ENCODE measurements at regions not wholly inside any gene's neighbourhood (a gene's known extent, or its start where the extent isn't known, plus 50 kb on each side); places are given as distances from the start of the nearest gene placed in this dataset.

DNA sequence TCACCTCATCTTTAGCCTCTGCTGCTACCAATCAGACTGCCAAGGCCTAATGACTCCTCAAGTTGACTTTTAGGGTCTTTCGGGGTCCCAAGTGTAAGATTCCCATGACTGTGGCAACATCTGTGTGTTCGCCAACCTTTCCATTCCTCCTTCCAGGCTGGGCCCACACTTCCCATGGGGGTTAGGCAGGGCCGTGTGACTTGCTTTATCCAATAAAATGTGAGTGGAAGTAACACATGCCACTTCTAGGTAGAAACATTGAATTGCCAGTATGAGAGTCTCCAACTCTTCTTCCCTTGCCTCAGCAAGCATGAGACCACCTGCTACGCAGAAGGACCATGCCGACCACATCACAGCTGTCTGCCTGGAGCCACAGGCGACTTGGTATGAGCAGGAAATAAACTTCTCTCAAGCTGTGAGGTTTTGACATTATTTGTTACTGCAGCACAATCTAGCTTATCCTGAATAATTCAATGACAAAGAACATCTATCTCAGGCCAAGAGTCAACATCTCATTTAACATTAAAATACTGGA is 190.4 kb upstream of the IER5L start:
- in situ Hi-C loops (cut with MboI; ENCODE audit: low sequenced_read_pairs): no loop called here

- in situ Hi-C loops (cut with MboI; ENCODE audit: low sequenced_read_pairs): no loop called here
Measured at GRCh38 chr9:129367287-129367686, 189.2 kb upstream of the IER5L start.

- in situ Hi-C loops (cut with MboI; ENCODE audit: low sequenced_read_pairs): no loop called here
Measured at GRCh38 chr9:129365196-129365595, 187.1 kb upstream of the IER5L start.

GRCh38 chr9:129363216-129363873 is 185.3 kb upstream of the IER5L start:
- in situ Hi-C loops (cut with MboI; ENCODE audit: low sequenced_read_pairs): no loop called here

DNA sequence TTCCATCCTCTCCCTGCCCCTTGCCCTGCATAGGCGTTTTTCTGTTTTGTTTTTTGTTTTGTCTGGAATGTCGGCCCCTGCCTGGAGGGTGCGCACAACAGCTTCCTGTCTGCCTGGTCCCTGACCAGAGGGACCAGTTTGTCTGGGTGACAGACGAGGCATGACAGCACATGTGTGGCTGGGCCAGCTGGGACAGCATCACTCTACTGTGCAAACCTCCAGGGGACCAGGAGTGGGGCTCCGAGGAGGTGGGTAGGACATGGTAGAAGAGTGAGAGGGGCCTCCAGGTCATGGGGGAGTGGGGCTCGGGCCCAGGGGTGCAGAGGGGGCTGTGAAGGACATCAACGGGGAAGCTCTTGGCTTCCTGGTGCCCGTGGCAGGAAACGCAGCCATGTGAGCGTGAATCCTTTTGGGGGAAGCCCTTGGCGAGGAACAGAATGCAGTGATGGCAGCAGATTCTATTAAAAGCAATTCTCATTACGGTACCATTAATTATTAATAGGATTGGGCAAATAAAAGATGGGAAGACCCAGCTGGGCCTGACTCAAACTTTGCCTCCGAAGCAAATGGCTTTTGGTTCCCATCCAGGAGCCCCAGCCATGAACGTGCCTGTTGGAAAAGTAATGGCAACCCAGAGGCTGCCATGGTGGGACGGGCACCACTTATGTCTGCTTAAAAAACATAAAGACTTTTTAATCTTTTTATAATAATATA is 184.4 kb upstream of the IER5L start:
- in situ Hi-C loops (cut with MboI; ENCODE audit: low sequenced_read_pairs): no loop called here

DNA sequence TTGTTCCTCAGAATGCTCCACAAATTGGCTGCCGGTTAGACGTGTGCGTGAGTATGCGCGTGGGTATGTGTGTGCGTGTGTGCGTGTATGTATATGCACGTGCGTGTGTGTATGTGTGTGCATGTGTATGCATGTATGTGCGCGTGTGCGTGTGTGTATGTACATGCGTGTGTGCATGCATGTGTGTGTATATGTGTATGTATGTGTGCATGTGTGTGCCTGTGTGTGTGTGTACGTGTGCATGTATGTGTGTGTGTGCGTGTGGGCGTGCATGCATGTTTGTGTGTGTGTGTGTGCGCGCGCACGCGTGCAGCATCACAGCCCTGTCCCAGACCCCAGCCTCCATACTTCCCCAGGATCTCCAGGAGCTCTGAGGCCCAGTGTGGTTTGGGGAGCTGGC is 183.1 kb upstream of the IER5L start:
- in situ Hi-C loops (cut with MboI; ENCODE audit: low sequenced_read_pairs): no loop called here

DNA sequence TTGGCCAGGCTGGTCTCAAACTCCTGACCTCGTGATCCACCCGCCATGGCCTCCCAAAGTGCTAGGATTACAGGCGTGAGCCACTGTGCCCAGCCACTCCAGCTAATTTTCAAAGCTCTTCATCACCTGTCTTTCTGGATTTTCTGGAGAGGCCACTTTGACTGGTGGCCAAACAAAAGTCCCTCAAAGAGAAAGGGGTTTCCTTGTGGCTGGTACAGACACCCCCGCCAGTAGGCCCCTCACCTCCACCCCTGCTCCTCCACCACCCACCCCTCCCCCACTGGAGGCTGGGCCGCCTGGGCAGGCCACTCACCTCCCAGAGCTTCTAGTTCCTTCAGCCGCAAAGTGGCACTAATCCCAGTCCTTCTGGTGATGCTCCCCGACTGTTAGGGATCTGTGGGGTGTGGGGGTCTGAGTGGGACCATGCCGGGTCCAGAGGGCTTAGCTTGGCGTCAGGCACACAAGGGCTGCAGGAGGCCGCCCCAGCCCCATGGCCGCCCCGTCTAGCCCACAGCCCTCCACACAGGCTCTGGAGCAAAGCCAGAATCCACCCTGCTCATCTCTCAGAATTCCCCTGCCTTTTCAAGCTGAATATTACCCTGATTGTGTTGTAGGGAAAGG is 182.0 kb upstream of the IER5L start:
- in situ Hi-C loops (cut with MboI; ENCODE audit: low sequenced_read_pairs): no loop called here

GRCh38 chr9:129359162-129359811 is 181.2 kb upstream of the IER5L start:
- in situ Hi-C loops (cut with MboI; ENCODE audit: low sequenced_read_pairs): no loop called here

DNA sequence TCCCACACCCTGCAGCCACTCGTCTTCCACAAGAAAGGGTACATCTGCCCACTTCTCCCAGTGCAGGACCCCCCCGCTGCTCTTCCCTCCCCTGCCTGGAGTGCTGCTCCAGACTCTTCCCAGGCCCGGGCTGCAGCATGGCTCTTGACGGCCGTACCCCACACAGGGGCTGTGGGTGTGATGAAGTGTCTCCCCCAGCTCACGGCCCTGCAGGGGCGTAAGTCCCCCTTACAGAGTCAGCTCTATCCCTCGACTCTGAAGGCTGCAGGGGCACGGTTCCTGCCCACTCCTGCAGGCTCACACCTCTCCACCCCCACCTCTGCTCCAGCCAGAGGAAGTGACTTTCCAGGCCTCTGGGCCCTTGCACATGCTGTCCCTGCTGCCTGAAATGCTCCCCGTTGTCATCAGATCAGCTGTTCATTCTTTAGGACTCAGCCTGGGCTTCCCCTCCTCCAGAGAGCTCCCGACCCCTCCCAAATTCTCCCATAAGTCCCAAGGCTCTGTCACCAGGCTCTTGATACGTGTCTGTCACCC is 180.6 kb upstream of the IER5L start:
- in situ Hi-C loops (cut with MboI; ENCODE audit: low sequenced_read_pairs): no loop called here

- in situ Hi-C loops (cut with MboI; ENCODE audit: low sequenced_read_pairs): no loop called here
Measured at GRCh38 chr9:129357773-129358245, 179.7 kb upstream of the IER5L start.

DNA sequence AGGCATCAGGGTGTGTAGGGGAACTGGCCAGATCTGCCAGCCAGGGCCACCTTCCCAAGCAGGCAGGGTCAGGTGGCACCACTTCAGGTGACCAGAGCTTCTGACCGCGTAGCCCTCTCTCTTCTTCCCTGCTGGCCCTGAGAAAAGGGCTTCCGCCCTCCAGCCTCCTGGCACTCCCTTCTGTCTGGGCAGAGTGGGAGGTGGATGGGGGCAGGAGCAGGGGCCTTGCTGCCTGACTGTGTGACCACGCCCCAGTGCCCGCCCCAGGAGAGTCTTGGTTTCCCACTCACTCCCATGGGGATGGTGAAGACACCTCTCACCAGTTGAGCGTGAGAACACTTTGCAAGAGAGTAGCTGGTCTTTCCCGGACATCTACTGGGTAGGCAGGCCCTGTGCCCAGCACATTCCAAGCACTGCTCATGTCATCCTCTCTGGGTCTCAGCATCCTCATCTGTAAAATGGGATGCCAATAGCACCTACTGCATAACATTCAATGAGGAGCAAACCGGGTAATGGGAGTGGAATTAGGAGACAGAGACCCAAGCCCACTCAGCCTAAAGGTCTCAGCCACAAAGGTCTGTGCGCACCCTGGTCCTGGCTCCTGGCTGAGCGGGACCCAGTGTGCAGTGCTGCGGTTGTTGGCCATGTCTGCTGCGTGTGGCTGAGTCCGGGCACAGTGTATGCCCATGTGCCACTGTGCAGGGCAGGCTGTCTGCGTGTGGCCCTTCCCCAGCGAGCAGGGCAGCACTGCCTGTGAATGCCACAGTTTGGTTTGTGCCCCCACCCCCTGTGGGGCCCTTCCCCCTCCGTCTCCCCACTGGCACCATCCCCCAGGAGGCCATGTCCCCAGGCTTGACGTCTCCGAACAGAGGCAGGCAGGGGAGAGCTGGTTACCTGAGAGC is 179.1 kb upstream of the IER5L start:
- in situ Hi-C loops (cut with MboI; ENCODE audit: low sequenced_read_pairs): no loop called here

DNA sequence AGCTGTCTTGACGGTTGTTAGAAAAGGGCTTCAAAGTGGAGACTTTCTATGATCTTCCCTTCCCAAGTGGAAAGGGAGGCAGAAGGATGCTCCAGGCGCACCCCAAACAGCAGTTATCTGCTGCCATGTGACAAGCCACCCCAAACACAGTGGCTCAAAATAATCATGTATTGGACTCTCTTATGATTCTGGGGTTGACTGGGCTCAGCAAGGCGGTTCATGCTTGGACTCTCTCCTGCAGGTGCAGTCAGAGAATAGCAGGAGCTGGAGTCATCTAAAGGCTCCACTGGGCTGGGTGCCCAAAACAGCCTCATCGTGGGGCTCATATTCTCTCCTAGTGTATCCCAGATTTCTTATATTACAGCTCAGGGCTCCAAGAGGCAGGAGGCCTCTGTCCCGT is 177.6 kb upstream of the IER5L start:
- in situ Hi-C loops (cut with MboI; ENCODE audit: low sequenced_read_pairs): no loop called here

- in situ Hi-C loops (cut with MboI; ENCODE audit: low sequenced_read_pairs): no loop called here
Measured at GRCh38 chr9:129354498-129354897, 176.4 kb upstream of the IER5L start.

DNA sequence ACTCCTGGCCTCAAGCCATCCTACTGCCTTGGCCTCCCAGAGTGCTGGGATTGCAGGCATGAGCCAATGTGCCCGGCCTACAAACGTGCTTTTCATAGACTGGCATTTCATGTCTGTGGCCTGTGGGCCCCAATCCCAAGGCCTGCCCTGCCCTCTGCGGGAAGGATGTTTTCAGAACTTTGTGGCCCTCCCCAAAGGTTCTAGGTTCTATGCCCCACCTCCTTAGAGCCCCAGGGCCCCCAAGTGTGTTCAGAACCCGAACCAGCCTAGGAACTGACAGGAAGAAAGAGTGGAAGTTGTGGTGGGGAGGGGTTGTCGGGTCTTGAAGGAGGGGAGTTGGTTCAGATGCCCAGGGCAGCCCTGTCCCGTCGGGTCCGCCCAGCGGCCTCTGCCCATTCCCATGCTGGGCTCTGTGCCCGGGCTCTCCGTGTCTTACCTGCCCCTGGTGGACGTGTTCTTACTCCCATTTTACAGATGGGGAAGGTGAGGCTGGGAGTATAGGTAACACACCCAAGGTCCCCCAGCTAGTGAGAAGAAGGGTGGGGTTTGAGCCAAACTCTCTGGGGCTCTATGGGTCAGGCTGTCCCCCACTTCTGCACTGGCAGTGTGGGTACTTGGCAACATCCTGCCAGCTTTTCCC is 175.8 kb upstream of the IER5L start:
- in situ Hi-C loops (cut with MboI; ENCODE audit: low sequenced_read_pairs): no loop called here

DNA sequence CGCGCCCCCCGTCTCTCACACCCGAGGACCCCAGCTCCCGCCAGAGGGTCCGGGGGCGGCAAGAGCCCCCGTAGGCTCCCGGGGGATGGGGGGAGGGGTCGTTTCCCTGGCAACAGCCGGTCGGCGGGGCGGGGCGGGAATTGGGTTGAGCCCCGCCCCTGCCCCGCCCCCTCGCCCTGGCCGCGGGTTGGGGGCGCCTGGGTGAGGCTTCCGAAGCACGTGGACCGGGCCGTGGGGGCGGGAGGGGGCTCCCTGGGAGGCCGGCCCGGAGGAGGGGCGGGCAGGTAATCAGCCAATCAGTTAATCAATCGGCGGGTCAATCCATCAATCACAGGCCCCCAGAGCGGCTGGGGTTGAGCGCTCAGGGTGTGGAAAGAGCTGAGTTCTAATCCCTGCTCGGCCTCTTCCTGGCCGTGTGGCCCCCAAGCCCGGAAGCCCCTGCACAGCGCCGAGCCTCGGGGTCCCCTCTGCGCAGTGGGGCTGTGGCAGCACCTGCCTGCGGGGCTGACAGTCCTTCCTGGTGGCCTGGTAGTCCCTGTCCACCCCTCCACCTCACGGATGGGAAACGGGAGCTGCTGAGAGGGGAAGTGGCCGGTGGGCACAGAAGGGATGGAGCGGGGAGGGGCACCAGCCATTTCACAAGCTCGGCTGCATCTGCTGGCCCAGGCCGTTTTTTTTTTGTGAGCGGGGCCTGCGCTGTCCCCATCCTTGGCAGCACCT is 174.2 kb upstream of the IER5L start:
- in situ Hi-C loops (cut with MboI; ENCODE audit: low sequenced_read_pairs): no loop called here

DNA sequence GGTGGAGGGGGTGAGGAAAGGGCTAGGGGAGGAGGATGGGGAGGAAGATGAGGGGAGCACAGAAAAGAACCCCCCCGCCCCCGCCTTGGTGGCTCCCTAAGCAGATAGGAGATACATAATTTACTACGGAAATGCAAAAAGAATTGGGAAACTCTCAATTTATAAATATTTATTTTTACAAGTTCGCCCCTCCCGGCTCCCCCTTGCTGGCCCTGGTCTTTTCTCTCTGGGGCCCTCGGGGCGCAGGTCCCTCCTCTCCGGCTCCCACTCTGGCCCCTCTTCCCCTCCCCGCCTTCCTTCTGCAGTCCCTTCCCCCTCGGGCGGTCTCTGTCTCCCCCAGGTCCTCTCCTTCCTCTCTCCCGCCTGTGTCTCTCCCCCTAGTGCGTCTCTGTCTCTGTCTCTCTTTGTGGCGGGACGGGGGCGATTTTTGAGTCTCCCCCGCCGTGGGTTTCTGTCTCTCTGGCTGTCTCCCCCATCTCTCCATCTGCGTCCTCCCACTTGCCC is 173.6 kb upstream of the IER5L start:
- in situ Hi-C loops (cut with MboI; ENCODE audit: low sequenced_read_pairs): no loop called here

DNA sequence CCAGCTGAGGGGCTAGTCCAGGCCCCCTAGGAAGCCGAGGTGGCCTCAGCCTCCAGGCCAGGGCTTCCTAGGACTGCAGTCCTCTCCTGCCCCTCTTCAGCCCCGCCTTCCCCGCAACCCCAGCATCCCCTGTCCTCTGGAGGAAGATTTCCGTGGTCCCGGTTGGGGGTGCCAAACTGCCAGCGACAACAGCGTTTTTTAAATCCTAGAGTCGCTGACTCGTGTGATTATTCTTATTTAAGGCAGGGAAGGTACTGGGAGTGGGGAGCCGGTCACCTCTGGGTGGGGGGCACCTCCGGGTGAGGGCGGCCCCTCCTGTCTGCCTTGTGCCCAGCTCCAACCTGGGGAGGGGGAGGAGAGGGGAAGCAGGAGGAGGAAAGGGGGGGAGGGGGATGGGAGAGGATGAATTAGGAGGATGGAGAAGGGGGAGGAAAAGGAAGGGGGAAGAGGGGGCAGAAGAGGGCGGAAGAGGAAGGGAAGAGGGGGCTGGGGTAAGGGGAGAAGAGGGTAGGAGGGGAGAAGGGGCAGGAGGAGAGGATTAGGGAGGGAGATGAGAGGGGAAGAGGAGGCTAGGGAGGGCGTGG is 173.1 kb upstream of the IER5L start:
- in situ Hi-C loops (cut with MboI; ENCODE audit: low sequenced_read_pairs): no loop called here

GRCh38 chr9:129350143-129350935 is 172.3 kb upstream of the IER5L start:
- in situ Hi-C loops (cut with MboI; ENCODE audit: low sequenced_read_pairs): no loop called here
